GM23338 (cell line): ENCODE measurements at regions not wholly inside any gene's neighbourhood (a gene's known extent, or its start where the extent isn't known, plus 50 kb on each side); places are given as distances from the start of the nearest gene placed in this dataset.

Experiments
- CREB1 ChIP-seq: fragments of 250-450 bp; sonication (Bioruptor Pico); IDR thresholded peaks from 2 replicates; pipeline ENCODE4 v1.5.0; 2020; ENCODE audit warnings: low read depth, mild to moderate bottlenecking, moderate library complexity
- EZH2 ChIP-seq: fragments of 200-600 bp; sonication (generic); IDR thresholded peaks from one replicate; pipeline ENCODE4 v1.8.0; 2017; ENCODE audit warnings: antibody characterized with exemption, mild to moderate bottlenecking, low read depth; ENCODE audit not compliant: unreplicated experiment
- EZH2phosphoT487 ChIP-seq: fragments of 200-600 bp; sonication (generic); IDR thresholded peaks from one replicate; pipeline ENCODE4 v1.8.1; 2018; ENCODE audit warnings: antibody characterized with exemption; ENCODE audit not compliant: unreplicated experiment
- NANOG ChIP-seq: IDR thresholded peaks from 2 replicates; pipeline ENCODE4 v1.6.1; 2016; ENCODE audit warnings: antibody characterized with exemption, borderline replicate concordance
- POLR2AphosphoS5 ChIP-seq: IDR thresholded peaks from 2 replicates; pipeline ENCODE4 v1.6.1; 2016; ENCODE audit warnings: antibody characterized with exemption, low read depth
- TF ChIP-seq, protein P1 (sequence below), 2 experiments: fragments of 200-600 bp in 1 of 2; sonication (generic) in 1 of 2; conservative IDR thresholded peaks; 2 replicates each; pipeline versions ENCODE4 v1.5.1 to v1.6.1; 2016 to 2017; ENCODE audit warnings: antibody characterized with exemption in 2 of 2, low read depth in 2 of 2, mild to moderate bottlenecking in 2 of 2, moderate library complexity in 1 of 2
- TF ChIP-seq, protein P2 (sequence below): IDR thresholded peaks from one replicate; pipeline ENCODE4 v1.6.1; 2018; ENCODE audit warnings: antibody characterized with exemption; ENCODE audit not compliant: unreplicated experiment
- TF ChIP-seq, protein P3 (sequence below): IDR thresholded peaks from 2 replicates; pipeline ENCODE4 v1.6.1; 2016; ENCODE audit warnings: antibody characterized with exemption

DNA sequence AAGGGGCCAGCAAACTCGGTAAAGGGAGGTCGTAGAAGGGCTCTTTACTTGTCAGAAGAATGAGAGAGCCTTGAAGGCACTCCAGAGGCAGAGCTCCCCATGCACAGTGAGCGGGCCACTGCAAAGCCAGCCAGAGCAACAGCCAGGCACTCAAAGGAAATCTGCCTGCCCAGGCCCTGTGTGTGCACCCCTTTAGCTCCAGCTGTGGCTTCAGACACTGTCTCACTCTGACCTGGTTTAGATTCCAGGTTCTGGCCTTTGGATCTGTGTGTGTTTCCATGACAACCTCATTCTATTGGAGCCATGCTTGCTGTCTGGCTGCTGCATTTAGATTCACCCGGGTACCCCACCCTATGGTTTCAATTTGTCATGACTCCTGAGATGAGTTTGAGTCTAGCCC, 170.3 kb downstream of the CAPZA3 start:
- TF ChIP-seq POLR2AphosphoS5 (no peak), EZH2phosphoT487 (no peak), NANOG (no peak), CREB1 (CRISPR knock-in tag) (no peak), EZH2 (no peak)
- TF ChIP-seq, protein P1, sequence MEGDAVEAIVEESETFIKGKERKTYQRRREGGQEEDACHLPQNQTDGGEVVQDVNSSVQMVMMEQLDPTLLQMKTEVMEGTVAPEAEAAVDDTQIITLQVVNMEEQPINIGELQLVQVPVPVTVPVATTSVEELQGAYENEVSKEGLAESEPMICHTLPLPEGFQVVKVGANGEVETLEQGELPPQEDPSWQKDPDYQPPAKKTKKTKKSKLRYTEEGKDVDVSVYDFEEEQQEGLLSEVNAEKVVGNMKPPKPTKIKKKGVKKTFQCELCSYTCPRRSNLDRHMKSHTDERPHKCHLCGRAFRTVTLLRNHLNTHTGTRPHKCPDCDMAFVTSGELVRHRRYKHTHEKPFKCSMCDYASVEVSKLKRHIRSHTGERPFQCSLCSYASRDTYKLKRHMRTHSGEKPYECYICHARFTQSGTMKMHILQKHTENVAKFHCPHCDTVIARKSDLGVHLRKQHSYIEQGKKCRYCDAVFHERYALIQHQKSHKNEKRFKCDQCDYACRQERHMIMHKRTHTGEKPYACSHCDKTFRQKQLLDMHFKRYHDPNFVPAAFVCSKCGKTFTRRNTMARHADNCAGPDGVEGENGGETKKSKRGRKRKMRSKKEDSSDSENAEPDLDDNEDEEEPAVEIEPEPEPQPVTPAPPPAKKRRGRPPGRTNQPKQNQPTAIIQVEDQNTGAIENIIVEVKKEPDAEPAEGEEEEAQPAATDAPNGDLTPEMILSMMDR (conservative IDR thresholded peaks at IDR 0.05; ENCODE audit: low read depth in 2 of 2) = no peak
- TF ChIP-seq, protein P2, sequence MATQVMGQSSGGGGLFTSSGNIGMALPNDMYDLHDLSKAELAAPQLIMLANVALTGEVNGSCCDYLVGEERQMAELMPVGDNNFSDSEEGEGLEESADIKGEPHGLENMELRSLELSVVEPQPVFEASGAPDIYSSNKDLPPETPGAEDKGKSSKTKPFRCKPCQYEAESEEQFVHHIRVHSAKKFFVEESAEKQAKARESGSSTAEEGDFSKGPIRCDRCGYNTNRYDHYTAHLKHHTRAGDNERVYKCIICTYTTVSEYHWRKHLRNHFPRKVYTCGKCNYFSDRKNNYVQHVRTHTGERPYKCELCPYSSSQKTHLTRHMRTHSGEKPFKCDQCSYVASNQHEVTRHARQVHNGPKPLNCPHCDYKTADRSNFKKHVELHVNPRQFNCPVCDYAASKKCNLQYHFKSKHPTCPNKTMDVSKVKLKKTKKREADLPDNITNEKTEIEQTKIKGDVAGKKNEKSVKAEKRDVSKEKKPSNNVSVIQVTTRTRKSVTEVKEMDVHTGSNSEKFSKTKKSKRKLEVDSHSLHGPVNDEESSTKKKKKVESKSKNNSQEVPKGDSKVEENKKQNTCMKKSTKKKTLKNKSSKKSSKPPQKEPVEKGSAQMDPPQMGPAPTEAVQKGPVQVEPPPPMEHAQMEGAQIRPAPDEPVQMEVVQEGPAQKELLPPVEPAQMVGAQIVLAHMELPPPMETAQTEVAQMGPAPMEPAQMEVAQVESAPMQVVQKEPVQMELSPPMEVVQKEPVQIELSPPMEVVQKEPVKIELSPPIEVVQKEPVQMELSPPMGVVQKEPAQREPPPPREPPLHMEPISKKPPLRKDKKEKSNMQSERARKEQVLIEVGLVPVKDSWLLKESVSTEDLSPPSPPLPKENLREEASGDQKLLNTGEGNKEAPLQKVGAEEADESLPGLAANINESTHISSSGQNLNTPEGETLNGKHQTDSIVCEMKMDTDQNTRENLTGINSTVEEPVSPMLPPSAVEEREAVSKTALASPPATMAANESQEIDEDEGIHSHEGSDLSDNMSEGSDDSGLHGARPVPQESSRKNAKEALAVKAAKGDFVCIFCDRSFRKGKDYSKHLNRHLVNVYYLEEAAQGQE = no peak
- TF ChIP-seq, protein P3, sequence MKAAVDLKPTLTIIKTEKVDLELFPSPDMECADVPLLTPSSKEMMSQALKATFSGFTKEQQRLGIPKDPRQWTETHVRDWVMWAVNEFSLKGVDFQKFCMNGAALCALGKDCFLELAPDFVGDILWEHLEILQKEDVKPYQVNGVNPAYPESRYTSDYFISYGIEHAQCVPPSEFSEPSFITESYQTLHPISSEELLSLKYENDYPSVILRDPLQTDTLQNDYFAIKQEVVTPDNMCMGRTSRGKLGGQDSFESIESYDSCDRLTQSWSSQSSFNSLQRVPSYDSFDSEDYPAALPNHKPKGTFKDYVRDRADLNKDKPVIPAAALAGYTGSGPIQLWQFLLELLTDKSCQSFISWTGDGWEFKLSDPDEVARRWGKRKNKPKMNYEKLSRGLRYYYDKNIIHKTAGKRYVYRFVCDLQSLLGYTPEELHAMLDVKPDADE = no peak
